Cerebellar cortex (tissue), 1 donor: ENCODE measurements at regions not wholly inside any gene's neighbourhood (a gene's known extent, or its start where the extent isn't known, plus 50 kb on each side); places are given as distances from the start of the nearest gene placed in this dataset.
A peak's percentile ranks its signal among the peaks of the same experiment; 100 is the strongest.

ENCODE experiments used
- DNase-seq: peaks from one replicate; pipeline ENCODE4 v3.0.0-alpha.2; 2015; ENCODE audit warnings: low spot score

- DNase-seq, result peak; percentile 25
Observed at GRCh38 chr2:46850742-46851141, 64.9 kb downstream of the MCFD2 start.

- DNase-seq, result peak; percentile 33
Observed at GRCh38 chr2:46849721-46850556, 65.7 kb downstream of the MCFD2 start.

GRCh38 chr2:46849046-46849715 lies 66.4 kb downstream of the MCFD2 start:
- no peak for DNase-seq

GRCh38 chr2:46848447-46848846 lies 67.2 kb downstream of the MCFD2 start:
- no peak for DNase-seq

- DNase-seq, result no peak
Observed at GRCh38 chr2:46847726-46848412, 67.7 kb downstream of the MCFD2 start.

- DNase-seq, result peak; percentile 81
Observed at GRCh38 chr2:46847185-46847710, 68.4 kb downstream of the MCFD2 start.

GRCh38 chr2:46846536-46846935 lies 69.1 kb downstream of the MCFD2 start:
- no peak for DNase-seq

- no peak for DNase-seq
Observed at GRCh38 chr2:46845542-46846486, 69.8 kb downstream of the MCFD2 start.

GRCh38 chr2:46844443-46844842 lies 71.2 kb downstream of the MCFD2 start:
- no peak for DNase-seq

- no peak for DNase-seq
Observed at GRCh38 chr2:46844034-46844433, 71.6 kb downstream of the MCFD2 start.

GRCh38 chr2:46843316-46843715 lies 72.3 kb downstream of the MCFD2 start:
- DNase-seq, result no peak

- no peak for DNase-seq
Observed at GRCh38 chr2:46842876-46843275, 72.7 kb downstream of the MCFD2 start.

GRCh38 chr2:46841621-46842020 lies 74.0 kb downstream of the MCFD2 start:
- no peak for DNase-seq

GRCh38 chr2:46839045-46839444 lies 76.6 kb downstream of the MCFD2 start:
- no peak for DNase-seq

GRCh38 chr2:46837704-46838103 lies 77.9 kb downstream of the MCFD2 start:
- no peak for DNase-seq

GRCh38 chr2:46837112-46837454 lies 78.5 kb downstream of the MCFD2 start:
- DNase-seq, result no peak

GRCh38 chr2:46836295-46837111 lies 79.1 kb downstream of the MCFD2 start:
- no peak for DNase-seq

GRCh38 chr2:46835520-46835919 lies 80.1 kb downstream of the MCFD2 start:
- DNase-seq, result no peak

GRCh38 chr2:46832543-46832942 lies 83.1 kb downstream of the MCFD2 start:
- no peak for DNase-seq

GRCh38 chr2:46831869-46832265 lies 83.7 kb downstream of the MCFD2 start:
- no peak for DNase-seq
